H1 (cell line): ENCODE measurements at regions not wholly inside any gene's neighbourhood (a gene's known extent, or its start where the extent isn't known, plus 50 kb on each side); places are given as distances from the start of the nearest gene placed in this dataset.

ENCODE experiments used
- CTCF ChIA-PET: fragments of 300-600 bp; sonication (Branson Sonifier 250); formaldehyde crosslinking; loops from one replicate; lab custom pipeline; 2021; ENCODE audit not compliant: partially characterized antibody; lab: Charles Lee
- POLR2A ChIA-PET: fragments of 300-600 bp; sonication (Branson Sonifier 250); formaldehyde crosslinking; loops from one replicate; lab custom pipeline; 2021; ENCODE audit warnings: inconsistent platforms; ENCODE audit not compliant: partially characterized antibody; lab: Charles Lee
- DNase-seq, 2 experiments: peaks; one replicate each; pipeline versions ENCODE4 v3.0.0 to v3.0.0-alpha.2; 2010 to 2022; ENCODE audit warnings: low spot score in 2 of 2, low read depth in 1 of 2, mixed read lengths in 1 of 2
- FAIRE-seq: peaks from 2 replicates; lab custom pipeline; 2011; peaks lifted over from hg19 to GRCh38; lab: Jason Lieb, UNC
- H2AFZ ChIP-seq: 2 replicates; pipeline ENCODE4 v1.8.1; 2012; ENCODE audit warnings: low read length, inconsistent platforms
- H2AK5ac ChIP-seq: 2 replicates; pipeline ENCODE4 v1.6.1; 2013; ENCODE audit warnings: low read depth, low read length
- H2BK120ac ChIP-seq: replicated peaks from 2 replicates; pipeline ENCODE3; 2013; ENCODE audit warnings: low read depth, low read length, inconsistent platforms
- H2BK12ac ChIP-seq: 2 replicates; pipeline ENCODE4 v1.6.1; 2013; ENCODE audit warnings: low read depth, low read length
- H2BK15ac ChIP-seq: 2 replicates; pipeline ENCODE4 v1.6.1; 2013; ENCODE audit warnings: low read length
- H2BK20ac ChIP-seq: 2 replicates; pipeline ENCODE4 v1.6.1; 2013; ENCODE audit warnings: low read length
- H2BK5ac ChIP-seq: 2 replicates; pipeline ENCODE4 v1.6.1; 2013; ENCODE audit warnings: low read depth, low read length
- H3K14ac ChIP-seq: 2 replicates; pipeline ENCODE4 v1.6.1; 2013; ENCODE audit warnings: inconsistent platforms; ENCODE audit not compliant: insufficient read length
- H3K18ac ChIP-seq: 2 replicates; pipeline ENCODE4 v1.6.1; 2013; ENCODE audit warnings: low read length; ENCODE audit errors: extremely low read depth
- H3K23ac ChIP-seq: 2 replicates; pipeline ENCODE4 v1.6.1; 2013; ENCODE audit warnings: inconsistent platforms; ENCODE audit not compliant: insufficient read length
- H3K23me2 ChIP-seq: 2 replicates; pipeline ENCODE4 v1.6.1; 2013; ENCODE audit warnings: low read depth, low read length
- H3K27ac ChIP-seq: 2 replicates; pipeline ENCODE4 v1.6.1; 2011; ENCODE audit warnings: low read depth, low read length, inconsistent platforms
- H3K27me3 ChIP-seq, 4 experiments: replicated peaks in 1 of 4; 1 replicate in 1 of 4; 2 replicates in 3 of 4; pipeline versions ENCODE4 v1.6.1 to v1.8.1; 2011 to 2013; ENCODE audit warnings: low read length in 3 of 4, mild to moderate bottlenecking in 3 of 4, inconsistent platforms in 2 of 4, mixed read lengths in 2 of 4, moderate library complexity in 1 of 4; ENCODE audit not compliant: control insufficient read depth in 3 of 4, insufficient read depth in 3 of 4; ENCODE audit errors: extremely low read depth in 1 of 4
- H3K36me3 ChIP-seq, 4 experiments: 2 replicates each; pipeline versions ENCODE4 v1.6.1 to v1.8.1; 2011 to 2013; ENCODE audit warnings: mild to moderate bottlenecking in 4 of 4, low read length in 3 of 4, moderate library complexity in 2 of 4, control low read depth in 1 of 4, inconsistent platforms in 1 of 4; ENCODE audit not compliant: insufficient read depth in 4 of 4, control insufficient read depth in 2 of 4
- H3K4ac ChIP-seq: replicated peaks from 2 replicates; pipeline ENCODE3; 2013; ENCODE audit warnings: low read length, low read depth, mixed read lengths, inconsistent platforms; ENCODE audit not compliant: insufficient read length
- H3K4me1 ChIP-seq, 4 experiments: replicated peaks in 1 of 4; 1 replicate in 1 of 4; 2 replicates in 3 of 4; pipeline versions ENCODE4 v1.6.1 to v1.8.1; 2011 to 2013; ENCODE audit warnings: low read length in 3 of 4, inconsistent platforms in 2 of 4, mixed read lengths in 1 of 4; ENCODE audit not compliant: insufficient read depth in 4 of 4, control insufficient read depth in 3 of 4
- H3K4me2 ChIP-seq, 2 experiments: 2 replicates each; pipeline versions ENCODE4 v1.6.1 to v1.8.1; 2011 to 2013; ENCODE audit warnings: low read depth in 2 of 2, low read length in 2 of 2, control low read depth in 1 of 2, inconsistent platforms in 1 of 2, mild to moderate bottlenecking in 1 of 2; ENCODE audit not compliant: insufficient read depth in 1 of 2
- H3K4me3 ChIP-seq, 4 experiments: fragments of 200-600, 300-600 bp in 1 of 4; sonication (generic), shearing (Covaris generic), sonication (Bioruptor Twin) in 1 of 4; 2 replicates each; pipeline versions ENCODE4 v1.5.1 to v1.8.1; 2011 to 2016; ENCODE audit warnings: low read length in 4 of 4, low read depth in 3 of 4, control low read depth in 2 of 4, inconsistent platforms in 2 of 4, mild to moderate bottlenecking in 2 of 4, mixed read lengths in 1 of 4, moderate library complexity in 1 of 4; ENCODE audit not compliant: insufficient read depth in 2 of 4; ENCODE audit errors: extremely low read depth in 1 of 4
- H3K56ac ChIP-seq: replicated peaks from 2 replicates; pipeline ENCODE3; 2013; ENCODE audit warnings: low read depth, mild to moderate bottlenecking, mixed read lengths, low read length, inconsistent platforms; ENCODE audit not compliant: insufficient read length
- H3K79me1 ChIP-seq: 2 replicates; pipeline ENCODE4 v1.6.1; 2013; ENCODE audit warnings: low read depth, low read length, control low read depth
- H3K79me2 ChIP-seq, 2 experiments: 2 replicates each; pipeline versions ENCODE4 v1.6.1 to v1.8.1; 2012 to 2013; ENCODE audit warnings: low read length in 2 of 2, mild to moderate bottlenecking in 2 of 2, inconsistent platforms in 1 of 2; ENCODE audit not compliant: insufficient read depth in 2 of 2, control insufficient read depth in 1 of 2
- H3K9ac ChIP-seq, 4 experiments: replicated peaks in 1 of 4; 1 replicate in 1 of 4; 2 replicates in 3 of 4; pipeline versions ENCODE4 v1.6.1 to v1.8.1; 2011 to 2013; ENCODE audit warnings: low read depth in 3 of 4, low read length in 3 of 4, control low read depth in 2 of 4, mild to moderate bottlenecking in 2 of 4, moderate library complexity in 2 of 4, inconsistent platforms in 1 of 4; ENCODE audit errors: extremely low read depth in 1 of 4
- H3K9me3 ChIP-seq, 2 experiments: 2 replicates each; pipeline versions ENCODE4 v1.6.1 to v1.8.1; 2012 to 2013; ENCODE audit warnings: mild to moderate bottlenecking in 2 of 2, moderate library complexity in 2 of 2, control low read depth in 1 of 2, inconsistent platforms in 1 of 2, low read depth in 1 of 2, low read length in 1 of 2, mixed read lengths in 1 of 2; ENCODE audit not compliant: insufficient read depth in 2 of 2
- H4K20me1 ChIP-seq, 2 experiments: replicated peaks in 1 of 2; 2 replicates each; pipeline versions ENCODE3 to v1.8.1; 2011 to 2013; ENCODE audit warnings: inconsistent platforms in 2 of 2, low read length in 2 of 2, mild to moderate bottlenecking in 1 of 2; ENCODE audit not compliant: insufficient read depth in 2 of 2, control insufficient read depth in 1 of 2
- H4K5ac ChIP-seq: 2 replicates; pipeline ENCODE4 v1.6.1; 2013; ENCODE audit warnings: low read length, low read depth, mixed read lengths, inconsistent platforms; ENCODE audit not compliant: insufficient read length
- H4K8ac ChIP-seq: 2 replicates; pipeline ENCODE4 v1.8.0; 2013; ENCODE audit warnings: mild to moderate bottlenecking, moderate library complexity, low read length, inconsistent platforms; ENCODE audit not compliant: insufficient read depth; ENCODE audit errors: extremely low read depth
- H4K91ac ChIP-seq: replicated peaks from 2 replicates; pipeline ENCODE3; 2013; ENCODE audit warnings: low read length, mixed read lengths, inconsistent platforms; ENCODE audit not compliant: insufficient read length
- CHD1 ChIP-seq: IDR thresholded peaks from 2 replicates; pipeline ENCODE4 v1.6.1; 2012; ENCODE audit warnings: low read depth, low read length, improper control_type of control experiment
- HDAC6 ChIP-seq: IDR thresholded peaks from one replicate; pipeline ENCODE4 v1.7.1; 2012; ENCODE audit warnings: low read depth, mild to moderate bottlenecking, inconsistent platforms, low read length, moderate library complexity
- KDM4A ChIP-seq: IDR thresholded peaks from one replicate; pipeline ENCODE4 v1.7.1; 2012; ENCODE audit warnings: low read depth, mild to moderate bottlenecking, moderate library complexity, low read length, inconsistent platforms; ENCODE audit not compliant: severe bottlenecking
- PHF8 ChIP-seq: fragments of 200-600 bp; sonication (generic); conservative IDR thresholded peaks from 2 replicates; pipeline ENCODE4 v1.7.1; 2012; ENCODE audit warnings: low read depth, mild to moderate bottlenecking, inconsistent platforms, low read length, moderate library complexity
- SIX5 ChIP-seq: IDR thresholded peaks from 2 replicates; pipeline ENCODE4 v1.6.1; 2011; ENCODE audit warnings: mild to moderate bottlenecking, low read depth, low read length
- SP1 ChIP-seq: IDR thresholded peaks from 2 replicates; pipeline ENCODE4 v1.6.1; 2011; ENCODE audit warnings: low read depth, low read length
- TEAD4 ChIP-seq: IDR thresholded peaks from 2 replicates; pipeline ENCODE4 v1.6.1; 2012; ENCODE audit warnings: low read depth, low read length, inconsistent platforms, mixed read lengths
- YY1 ChIP-seq: IDR thresholded peaks from 2 replicates; pipeline ENCODE4 v1.6.1; 2011; ENCODE audit warnings: low read depth, mild to moderate bottlenecking, low read length
- WGBS, 2 experiments: shearing (Covaris generic) in 1 of 2; methylation state at CpG; one replicate each; pipeline versions ENCODE4 v1.1.6 to v1.1.7; 2013 to 2015; ENCODE audit warnings: low lambda C conversion rate in 2 of 2, mixed read lengths in 2 of 2, inconsistent platforms in 1 of 2, low coverage in 1 of 2, missing lambda C conversion rate in 1 of 2; ENCODE audit not compliant: insufficient replicate concordance in 2 of 2, insufficient coverage in 1 of 2, insufficient read length in 1 of 2; ENCODE audit errors: extremely low coverage in 1 of 2, missing lambda C conversion rate in 1 of 2; 5-methylcytosine and 5-hydroxymethylcytosine counted together

GRCh38 chr19:28351761-28352160 lies 861.2 kb downstream of the UQCRFS1 start:
- CTCF ChIA-PET: interaction anchor here (1.0 kb wide), 1 partner anchor 378 kb away, joined by 3 read pairs; no protein-coding TSS in a partner anchor
- Histone ChIP-seq H2AFZ (no peak overlapping the region; the same call in 1 of the 2 replicates), H3K14ac (no peak overlapping the region), H3K27ac (no peak overlapping the region), H4K91ac (no peak overlapping the region), H3K79me2 (no peaks in the 10 kb centered on the region), H3K9ac (no peak overlapping the region), H2BK20ac (no peak overlapping the region), H3K18ac (no peak overlapping the region), H3K4me1 (no peaks in the 10 kb centered on the region), H2AK5ac (no peak overlapping the region), H2BK15ac (no peak overlapping the region), H3K56ac (no peak overlapping the region), H2BK12ac (no peak overlapping the region), H3K36me3 (no peaks in the 10 kb centered on the region), H2BK5ac (peak overlapping the region; percentile 18; the same call in 1 of the 2 replicates), H2BK120ac (no peak overlapping the region), H3K4me3 (no peak overlapping the region), H3K27me3 (no peaks in the 10 kb centered on the region), H3K4ac (no peak overlapping the region), H3K9me3 (0 out of 4 replicates have a peak, but pooled peaks cover 0 to 2% of the 10 kb centered on the region in 2 experiments), H3K79me1 (no peaks in the 10 kb centered on the region), H3K23ac (no peak overlapping the region), H3K23me2 (no peaks in the 10 kb centered on the region), H4K5ac (no peak overlapping the region), H3K4me2 (no peak overlapping the region), H4K8ac (peak overlapping the region; percentile 75; the same call in 1 of the 2 replicates), H4K20me1 (no peaks in the 10 kb centered on the region)
- POLR2A ChIA-PET: no interaction called here
- DNase-seq: no peak
- WGBS, 2 experiments: 92% methylated on average over 3 of the region's 3 CpGs; no CpG with 5 or more reads in 1 of the 2 experiments
- FAIRE-seq: no peak
- TF ChIP-seq CHD1: no peak
- TF ChIP-seq SIX5: no peak
- TF ChIP-seq YY1: no peak
- TF ChIP-seq TEAD4: no peak
- no peak for TF ChIP-seq KDM4A
- TF ChIP-seq HDAC6: no peak
- TF ChIP-seq SP1: no peak
- no peak for TF ChIP-seq PHF8
